ENCODE measurements at regions not wholly inside any gene's neighbourhood (a gene's known extent, or its start where the extent isn't known, plus 50 kb on each side); places are given as distances from the start of the nearest gene placed in this dataset.
"Not testable (repeated sequence)": the region's sequence is repeated elsewhere in the genome, so short reads cannot be mapped to it uniquely, and the experiment has no call there.

GRCh38 chr2:121063471-121063870 lies 221.5 kb downstream of the TFCP2L1 start:
- H3K27ac ChIP-seq = no peak overlapping the region
- TF ChIP-seq CTCF (conservative IDR thresholded peaks at IDR 0.05) = no peak
- no peak for TF ChIP-seq ZFX (IDR thresholded peaks at IDR 0.05)

GRCh38 chr2:121064186-121064585 lies 220.8 kb downstream of the TFCP2L1 start:
- no peak overlapping the region for H3K27ac ChIP-seq
- no peak for TF ChIP-seq ZFX (IDR thresholded peaks at IDR 0.05)
- no peak for TF ChIP-seq CTCF (conservative IDR thresholded peaks at IDR 0.05)

- no peak overlapping the region for H3K27ac ChIP-seq
- no peak for TF ChIP-seq ZFX (IDR thresholded peaks at IDR 0.05)
- no peak for TF ChIP-seq CTCF (conservative IDR thresholded peaks at IDR 0.05)
Measured at GRCh38 chr2:121065239-121065638, 219.8 kb downstream of the TFCP2L1 start.

GRCh38 chr2:121066526-121066925 lies 218.5 kb downstream of the TFCP2L1 start:
- H3K27ac ChIP-seq = no peak overlapping the region
- TF ChIP-seq CTCF (conservative IDR thresholded peaks at IDR 0.05) (no peak), ZFX (IDR thresholded peaks at IDR 0.05) (no peak)

- TF ChIP-seq CTCF (conservative IDR thresholded peaks at IDR 0.05) = no peak
- TF ChIP-seq ZFX (IDR thresholded peaks at IDR 0.05) = no peak
- no peak overlapping the region for H3K27ac ChIP-seq
Measured at GRCh38 chr2:121068851-121069250, 216.2 kb downstream of the TFCP2L1 start.

- no peak for TF ChIP-seq CTCF (conservative IDR thresholded peaks at IDR 0.05)
- no peak for TF ChIP-seq ZFX (IDR thresholded peaks at IDR 0.05)
Measured at GRCh38 chr2:121069434-121069969, 215.5 kb downstream of the TFCP2L1 start.

GRCh38 chr2:121070061-121070460 lies 214.9 kb downstream of the TFCP2L1 start:
- not testable (repeated sequence) for H3K27ac ChIP-seq

More at GRCh38 chr2:121069434-121069969, 215.5 kb downstream of the TFCP2L1 start:
- no peak overlapping the region for H3K27ac ChIP-seq

GRCh38 chr2:121071034-121071504 lies 213.9 kb downstream of the TFCP2L1 start:
- H3K27ac ChIP-seq = no peak overlapping the region
- TF ChIP-seq CTCF (conservative IDR thresholded peaks at IDR 0.05) = peak; percentile 94
- TF ChIP-seq ZFX (IDR thresholded peaks at IDR 0.05) = no peak

Measured in C4-2B (cell line).